IMR-90 (cell line): ENCODE measurements at regions not wholly inside any gene's neighbourhood (a gene's known extent, or its start where the extent isn't known, plus 50 kb on each side); places are given as distances from the start of the nearest gene placed in this dataset.

ENCODE experiments used
- ATAC-seq: fragments of 200-7000 bp; cut with Tn5 transposase; 2 replicates; pipeline ENCODE4 v1.9.1; 2020; ENCODE audit warnings: low read depth, mild to moderate bottlenecking, moderate library complexity
- BruUV-seq: library from RNA; stranded (reverse); fragments of 400-500 nt; replicated peaks from 2 replicates; lab custom pipeline; 2021; lab: Mats Ljungman, UMichigan
- CTCF ChIA-PET: fragments of 300-600 bp; formaldehyde crosslinking; extraction: SDS; loops from one replicate; lab custom pipeline; 2021; ENCODE audit warnings: antibody characterized with exemption; lab: Yijun Ruan, JAX
- POLR2A ChIA-PET: fragments of 300-600 bp; sonication (Branson Sonifier 250); formaldehyde crosslinking; loops from one replicate; lab custom pipeline; 2022; ENCODE audit warnings: antibody characterized with exemption; ENCODE audit not compliant: unreplicated experiment; lab: Charles Lee
- DNase-seq: peaks from one replicate; pipeline ENCODE4 v3.0.0; 2013
- H2AFZ ChIP-seq: replicated peaks from 2 replicates; pipeline ENCODE3; 2013; ENCODE audit warnings: low read length, mild to moderate bottlenecking; ENCODE audit not compliant: poor library complexity
- H2AK5ac ChIP-seq: 2 replicates; pipeline ENCODE4 v1.6.1; 2013; ENCODE audit warnings: low read depth, low read length, inconsistent platforms
- H2AK9ac ChIP-seq: replicated peaks from 2 replicates; pipeline ENCODE3; 2013; ENCODE audit warnings: mild to moderate bottlenecking, low read depth, low read length, moderate library complexity; ENCODE audit not compliant: poor library complexity
- H2BK120ac ChIP-seq: 2 replicates; pipeline ENCODE4 v1.6.1; 2013; ENCODE audit warnings: low read depth, low read length, inconsistent platforms
- H2BK15ac ChIP-seq: 3 replicates; pipeline ENCODE4 v1.6.1; 2013; ENCODE audit warnings: low read depth, low read length, inconsistent platforms
- H2BK20ac ChIP-seq: 2 replicates; pipeline ENCODE4 v1.6.1; 2013; ENCODE audit warnings: low read depth, mild to moderate bottlenecking, inconsistent platforms, low read length, moderate library complexity
- H2BK5ac ChIP-seq: 2 replicates; pipeline ENCODE4 v1.6.1; 2013; ENCODE audit warnings: mild to moderate bottlenecking, low read depth, low read length, inconsistent platforms; ENCODE audit not compliant: poor library complexity, severe bottlenecking
- H3K14ac ChIP-seq: replicated peaks from 2 replicates; pipeline ENCODE4 v1.6.1; 2013; ENCODE audit warnings: low read depth, low read length, inconsistent platforms
- H3K18ac ChIP-seq: 2 replicates; pipeline ENCODE4 v1.6.1; 2013; ENCODE audit warnings: low read depth, low read length, control low read depth
- H3K23ac ChIP-seq: 2 replicates; pipeline ENCODE4 v1.6.1; 2013; ENCODE audit warnings: low read depth, low read length, inconsistent platforms
- H3K27ac ChIP-seq: 2 replicates; pipeline ENCODE4 v1.5.1; 2013; ENCODE audit warnings: mild to moderate bottlenecking, control low read depth, low read length; ENCODE audit not compliant: insufficient read depth
- H3K27me3 ChIP-seq: 2 replicates; pipeline ENCODE4 v1.6.1; 2013; ENCODE audit warnings: low read length; ENCODE audit not compliant: control insufficient read depth, insufficient read depth
- H3K36me3 ChIP-seq: 2 replicates; pipeline ENCODE4 v1.6.1; 2013; ENCODE audit warnings: low read length, mixed read lengths; ENCODE audit not compliant: control insufficient read depth, insufficient read depth
- H3K4ac ChIP-seq: 2 replicates; pipeline ENCODE4 v1.6.1; 2013; ENCODE audit warnings: low read depth, low read length, inconsistent platforms
- H3K4me1 ChIP-seq: 2 replicates; pipeline ENCODE4 v1.6.1; 2013; ENCODE audit warnings: low read length, mixed read lengths; ENCODE audit not compliant: control insufficient read depth, insufficient read depth
- H3K4me2 ChIP-seq: 2 replicates; pipeline ENCODE4 v1.6.1; 2013; ENCODE audit warnings: low read depth, mild to moderate bottlenecking, control low read depth, low read length, moderate library complexity
- H3K4me3 ChIP-seq: 2 replicates; pipeline ENCODE4 v1.5.1; 2013; ENCODE audit warnings: low read depth, mild to moderate bottlenecking, control low read depth, low read length, moderate library complexity; ENCODE audit not compliant: insufficient read depth
- H3K56ac ChIP-seq: 2 replicates; pipeline ENCODE4 v1.6.1; 2013; ENCODE audit warnings: low read length, inconsistent platforms; ENCODE audit not compliant: insufficient read depth; ENCODE audit errors: extremely low read depth
- H3K79me1 ChIP-seq, 2 experiments: 2 replicates each; pipeline ENCODE4 v1.6.1; 2013; ENCODE audit warnings: low read length in 2 of 2, inconsistent platforms in 1 of 2, low read depth in 1 of 2
- H3K9ac ChIP-seq: 2 replicates; pipeline ENCODE4 v1.6.1; 2013; ENCODE audit warnings: low read depth, low read length, control low read depth
- H3K9me1 ChIP-seq: 2 replicates; pipeline ENCODE4 v1.6.1; 2013; ENCODE audit warnings: low read length, inconsistent platforms; ENCODE audit not compliant: insufficient read depth
- H3K9me3 ChIP-seq: 2 replicates; pipeline ENCODE4 v1.6.1; 2013; ENCODE audit warnings: low read length; ENCODE audit not compliant: control insufficient read depth, insufficient read depth
- H4K20me1 ChIP-seq: 2 replicates; pipeline ENCODE4 v1.6.1; 2013; ENCODE audit warnings: low read length, inconsistent platforms; ENCODE audit not compliant: insufficient read depth
- H4K5ac ChIP-seq: 2 replicates; pipeline ENCODE4 v1.6.1; 2013; ENCODE audit warnings: mild to moderate bottlenecking, low read depth, low read length, control low read depth
- H4K8ac ChIP-seq, 2 experiments: 2 replicates each; pipeline ENCODE4 v1.6.1; 2013; ENCODE audit warnings: low read depth in 2 of 2, low read length in 2 of 2, control low read depth in 1 of 2, inconsistent platforms in 1 of 2
- H4K91ac ChIP-seq: 2 replicates; pipeline ENCODE4 v1.6.1; 2013; ENCODE audit warnings: low read depth, low read length, inconsistent platforms; ENCODE audit not compliant: insufficient read depth
- BHLHE40 ChIP-seq: fragments of 150-350 bp; IDR thresholded peaks from 2 replicates; pipeline ENCODE4 v1.6.1; 2016; ENCODE audit warnings: mild to moderate bottlenecking, low read depth, low read length
- CHD1 ChIP-seq: IDR thresholded peaks from 2 replicates; pipeline ENCODE4 v1.6.1; 2012; ENCODE audit warnings: low read depth, low read length, improper control_type of control experiment
- FOS ChIP-seq: fragments of 150-350 bp; IDR thresholded peaks from 2 replicates; pipeline ENCODE4 v1.6.1; 2016; ENCODE audit warnings: low read depth, low read length
- MAZ ChIP-seq: IDR thresholded peaks from 2 replicates; pipeline ENCODE4 v1.6.1; 2012; ENCODE audit warnings: low read depth, mild to moderate bottlenecking, low read length, improper control_type of control experiment, moderate library complexity, borderline replicate concordance
- NFE2L2 ChIP-seq: fragments of 150-350 bp; IDR thresholded peaks from 2 replicates; pipeline ENCODE4 v1.6.1; 2016; ENCODE audit warnings: low read depth, mild to moderate bottlenecking, low read length
- RCOR1 ChIP-seq: IDR thresholded peaks from 2 replicates; pipeline ENCODE4 v1.6.1; 2012; ENCODE audit warnings: mild to moderate bottlenecking, low read length, improper control_type of control experiment; ENCODE audit not compliant: insufficient replicate concordance
- WGBS, 2 experiments: methylation state at CpG; one replicate each; pipeline versions ENCODE4 v1.1.5 to v1.1.7; 2013; ENCODE audit warnings: missing lambda C conversion rate in 2 of 2; ENCODE audit not compliant: insufficient read length in 1 of 2; ENCODE audit errors: extremely low coverage in 2 of 2; 5-methylcytosine and 5-hydroxymethylcytosine counted together
- dilution Hi-C: fragments of 300-500 bp; cut with HindIII; formaldehyde crosslinking; loops from one replicate; pipeline ENCODE4 v1.14.3; 2018; ENCODE audit warnings: low sequenced_read_pairs; ENCODE audit not compliant: unreplicated experiment
- in situ Hi-C: fragments of 300-500 bp; cut with MboI; formaldehyde crosslinking; loops from 3 replicates; pipeline ENCODE4 v1.14.3; 2019; ENCODE audit warnings: low sequenced_read_pairs, inconsistent platforms, mixed read lengths
- intact Hi-C: fragments of 100-400 bp; cut with micrococcal nuclease; formaldehyde crosslinking; loops from 2 replicates; pipeline ENCODE4 v1.10.0; 2022

DNA sequence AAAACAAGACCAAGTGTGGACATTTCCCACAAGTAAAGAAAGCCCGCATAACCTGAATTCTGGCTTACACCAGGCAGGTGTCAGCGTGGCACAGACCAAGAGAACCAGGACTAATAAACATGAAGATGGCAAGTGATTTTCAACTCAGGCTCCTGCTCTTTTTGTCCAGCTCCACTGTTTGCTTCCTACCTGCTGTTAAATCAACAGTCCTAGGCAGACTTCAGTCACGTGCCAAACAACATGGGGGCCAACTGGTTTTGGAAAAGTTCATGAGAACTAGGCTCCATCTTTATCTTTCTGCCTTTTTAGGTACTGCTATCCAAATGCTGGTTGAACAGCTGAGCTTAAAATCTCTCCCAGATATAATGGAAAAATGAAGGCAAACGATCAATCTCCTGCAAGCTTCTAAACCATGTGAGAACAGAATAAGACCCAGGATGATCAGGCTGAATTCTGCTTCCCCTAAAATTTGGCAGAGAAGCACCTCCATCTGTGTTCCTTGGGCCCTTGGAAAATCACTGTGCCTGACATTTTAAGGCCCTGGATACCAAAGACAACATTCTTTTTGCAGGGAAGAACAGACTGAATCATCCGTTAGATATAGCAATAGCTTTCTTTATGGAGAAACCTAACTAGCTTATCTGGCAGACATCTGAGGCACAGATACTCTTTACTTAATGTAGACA, 215.6 kb upstream of the USP15 start:
- Histone ChIP-seq H3K56ac (no peak overlapping the region), H2AK9ac (no peak overlapping the region), H2BK20ac (no peak overlapping the region), H4K91ac (no peak overlapping the region), H2BK5ac (no peak overlapping the region), H3K4me2 (no peak overlapping the region), H4K8ac (no peak overlapping the region), H3K4ac (no peak overlapping the region), H3K9ac (no peak overlapping the region), H2BK120ac (no peak overlapping the region), H3K4me3 (no peak overlapping the region), H3K9me1 (no peaks in the 10 kb centered on the region), H3K14ac (no peak overlapping the region), H4K20me1 (no peaks in the 10 kb centered on the region), H3K79me1 (no peaks in the 10 kb centered on the region), H3K36me3 (no peaks in the 10 kb centered on the region), H3K27me3 (no peaks in the 10 kb centered on the region), H3K27ac (no peak overlapping the region), H3K18ac (no peak overlapping the region), H3K4me1 (no peaks in the 10 kb centered on the region), H3K23ac (no peak overlapping the region), H2BK15ac (no peak overlapping the region), H4K5ac (no peak overlapping the region), H3K9me3 (peaks cover 3% of the 10 kb centered on the region; the same call in 1 of the 2 replicates), H2AK5ac (no peak overlapping the region), H2AFZ (no peak overlapping the region)
- ATAC-seq (no peak), DNase-seq (no peak)
- intact Hi-C loops = no loop called here
- 80% methylated on average over 1 of the region's 5 CpGs; no CpG with 5 or more reads in 1 of the 2 experiments for WGBS, 2 experiments
- dilution Hi-C loops = no loop called here
- ChIA-PET POLR2A (no interaction called here), CTCF (interaction anchor here (0.6 kb wide), 1 partner anchor 298 kb away, joined by 3 read pairs; no protein-coding TSS in a partner anchor)
- TF ChIP-seq CHD1 = no peak
- no peak for TF ChIP-seq RCOR1
- no peak for TF ChIP-seq BHLHE40
- TF ChIP-seq MAZ = no peak
- no peak for TF ChIP-seq NFE2L2
- TF ChIP-seq FOS = no peak
- no TSS peak for BruUV-seq
- in situ Hi-C loops = no loop called here
